ENCODE measurements at regions not wholly inside any gene's neighbourhood (a gene's known extent, or its start where the extent isn't known, plus 50 kb on each side); places are given as distances from the start of the nearest gene placed in this dataset.
A peak's percentile ranks its signal among the peaks of the same experiment; 100 is the strongest.

- intact Hi-C loops (cut with DNase I): loop anchor here in 5 of 10 donors (2.0 to 5.0 kb wide), 5 partner anchors 41 to 131 kb away; partner anchors contain the start of gene HSPB8 (in 1 of the 5)
- 8 to 19% (median 11%) methylated on average over 2 of the region's 2 CpGs for WGBS, 4 donors
- H3K9me3 ChIP-seq: peaks cover 0 to 5% (median 0%) of the 10 kb centered on the region in 12 donors
- peaks cover 0 to 31% (median 13%) of the 10 kb centered on the region in 12 donors for H3K4me1 ChIP-seq
- H3K27ac ChIP-seq: peak overlapping the region; percentile 17 to 89 (median 80)
- H3K36me3 ChIP-seq: no peaks in the 10 kb centered on the region
- H3K27me3 ChIP-seq: no peaks in the 10 kb centered on the region
- DNase-seq: no peak
- H3K4me3 ChIP-seq: no peak overlapping the region
- TF ChIP-seq CTCF (IDR thresholded peaks at IDR 0.05): no peak
- ATAC-seq: peak in 3 of 4 donors; percentile 11 to 46 (median 24)
Measured at GRCh38 chr12:119245904-119246494, 67.3 kb downstream of the HSPB8 start.

GRCh38 chr12:119247007-119247719, 68.4 kb downstream of the HSPB8 start:
- peak; percentile 88 to 97 (median 94) for ATAC-seq
- intact Hi-C loops (cut with DNase I): loop anchor here in 5 of 10 donors (2.0 to 5.0 kb wide), 5 partner anchors 42 to 130 kb away; partner anchors contain the start of gene HSPB8 (in 1 of the 5)
- Histone ChIP-seq H3K4me1 (peaks cover 0 to 31% (median 13%) of the 10 kb centered on the region in 12 donors), H3K27ac (peak overlapping the region; percentile 17 to 89 (median 80)), H3K27me3 (no peaks in the 10 kb centered on the region), H3K36me3 (no peaks in the 10 kb centered on the region), H3K9me3 (peaks cover 0 to 5% (median 0%) of the 10 kb centered on the region in 12 donors), H3K4me3 (peak overlapping the region in 2 of 12 donors; percentile 1 to 9)
- TF ChIP-seq POLR2A (IDR thresholded peaks at IDR 0.05) (no peak), CTCF (IDR thresholded peaks at IDR 0.05) (no peak)
- DNase-seq: peak in 4 of 5 donors; percentile 44 to 60 (median 48)
- 38 to 48% (median 42%) methylated on average over 6 of the region's 6 CpGs for WGBS, 4 donors

- peak overlapping the region; percentile 17 to 89 (median 80) for H3K27ac ChIP-seq
- no peak overlapping the region for H3K4me3 ChIP-seq
- ATAC-seq: no peak
- H3K36me3 ChIP-seq: no peaks in the 10 kb centered on the region
- intact Hi-C loops (cut with DNase I): loop anchor here in 5 of 10 donors (2.0 to 5.0 kb wide), 6 partner anchors 39 to 130 kb away; partner anchors contain the start of gene HSPB8 (in 1 of the 5)
- TF ChIP-seq POLR2A (IDR thresholded peaks at IDR 0.05) (no peak), CTCF (IDR thresholded peaks at IDR 0.05) (no peak)
- no peak for DNase-seq
- no peaks in the 10 kb centered on the region for H3K27me3 ChIP-seq
- peaks cover 0 to 31% (median 13%) of the 10 kb centered on the region in 12 donors for H3K4me1 ChIP-seq
- peaks cover 0 to 5% (median 0%) of the 10 kb centered on the region in 12 donors for H3K9me3 ChIP-seq
Measured at GRCh38 chr12:119247720-119248043, 69.0 kb downstream of the HSPB8 start.
